SK-N-SH (cell line): ENCODE measurements at regions not wholly inside any gene's neighbourhood (a gene's known extent, or its start where the extent isn't known, plus 50 kb on each side); places are given as distances from the start of the nearest gene placed in this dataset.

Source experiments
- CTCF ChIA-PET: fragments of 300-600, 350-600 bp; formaldehyde crosslinking; extraction: SDS; loops from one replicate; lab custom pipeline; 2021; lab: Yijun Ruan, JAX
- POLR2A ChIA-PET: fragments of 350-600 bp; sonication (Branson Sonifier 250); formaldehyde crosslinking; extraction: SDS; loops from one replicate; lab custom pipeline; 2020; ENCODE audit warnings: antibody characterized with exemption, inconsistent platforms; lab: Yijun Ruan, JAX
- DNase-seq: peaks from one replicate; pipeline ENCODE4 v3.0.0; 2012
- H2AFZ ChIP-seq: fragments of 200-600 bp; sonication (generic); 2 replicates; pipeline ENCODE4 v1.8.1; 2016; ENCODE audit warnings: antibody characterized with exemption, mild to moderate bottlenecking, low read depth
- H3F3A ChIP-seq: fragments of 200-600 bp; sonication (generic); replicated peaks from 2 replicates; pipeline ENCODE3; 2016; ENCODE audit warnings: antibody characterized with exemption, mild to moderate bottlenecking; ENCODE audit not compliant: insufficient read depth
- H3K27ac ChIP-seq, 2 experiments: fragments of 200-500 bp in 1 of 2; fragments of 200-600 bp in 1 of 2; sonication (Bioruptor generic) in 1 of 2; sonication (generic), shearing (Covaris generic) in 1 of 2; 2 replicates each; pipeline versions ENCODE4 v1.5.1 to v1.6.1; 2014 to 2016; ENCODE audit warnings: low read depth in 2 of 2, inconsistent platforms in 1 of 2, low read length in 1 of 2, mild to moderate bottlenecking in 1 of 2, mixed read lengths in 1 of 2
- H3K27me3 ChIP-seq: fragments of 200-600 bp; sonication (generic), shearing (Covaris generic); 2 replicates; pipeline ENCODE4 v1.6.1; 2016; ENCODE audit warnings: mixed run types; ENCODE audit not compliant: insufficient read depth
- H3K36me3 ChIP-seq, 2 experiments: fragments of 200-500 bp in 1 of 2; fragments of 200-600 bp in 1 of 2; sonication (Bioruptor generic) in 1 of 2; sonication (generic) in 1 of 2; replicated peaks in 1 of 2; 2 replicates each; pipeline versions ENCODE3 to v1.5.1; 2014 to 2016; ENCODE audit warnings: low read length in 1 of 2, mild to moderate bottlenecking in 1 of 2; ENCODE audit not compliant: insufficient read depth in 2 of 2, control insufficient read depth in 1 of 2
- H3K4me1 ChIP-seq, 2 experiments: fragments of 200-500 bp in 1 of 2; fragments of 200-600 bp in 1 of 2; sonication (Bioruptor generic) in 1 of 2; sonication (generic), shearing (Covaris generic) in 1 of 2; 2 replicates each; pipeline versions ENCODE4 v1.5.1 to v1.6.1; 2014 to 2016; ENCODE audit warnings: low read depth in 1 of 2, low read length in 1 of 2, mixed run types in 1 of 2; ENCODE audit not compliant: insufficient read depth in 2 of 2, control insufficient read depth in 1 of 2
- H3K4me2 ChIP-seq: fragments of 200-600 bp; sonication (generic), shearing (Covaris generic); 2 replicates; pipeline ENCODE4 v1.6.1; 2017; ENCODE audit warnings: mixed run types
- H3K4me3 ChIP-seq, 2 experiments: fragments of 200-500 bp in 1 of 2; fragments of 200-600 bp in 1 of 2; sonication (Bioruptor generic) in 1 of 2; sonication (generic), shearing (Covaris generic) in 1 of 2; 2 replicates each; pipeline versions ENCODE4 v1.5.1 to v1.8.1; 2014 to 2016; ENCODE audit warnings: low read depth in 2 of 2, inconsistent platforms in 1 of 2, low read length in 1 of 2, mild to moderate bottlenecking in 1 of 2, mixed read lengths in 1 of 2, moderate library complexity in 1 of 2
- H3K79me2 ChIP-seq: fragments of 200-600 bp; sonication (generic); 2 replicates; pipeline ENCODE4 v1.8.1; 2017; ENCODE audit warnings: mild to moderate bottlenecking; ENCODE audit not compliant: insufficient read depth
- H3K9ac ChIP-seq: fragments of 200-600 bp; sonication (generic); 2 replicates; pipeline ENCODE4 v1.6.1; 2017; ENCODE audit warnings: mixed run types
- H3K9me2 ChIP-seq: fragments of 200-600 bp; sonication (generic); 2 replicates; pipeline ENCODE4 v1.6.1; 2017; ENCODE audit warnings: mixed run types
- H3K9me3 ChIP-seq: fragments of 200-600 bp; sonication (generic); 2 replicates; pipeline ENCODE4 v1.6.1; 2017; ENCODE audit warnings: mixed run types, mild to moderate bottlenecking, moderate library complexity
- H4K20me1 ChIP-seq: fragments of 200-600 bp; sonication (generic); 2 replicates; pipeline ENCODE4 v1.6.1; 2017; ENCODE audit warnings: mild to moderate bottlenecking, mixed run types; ENCODE audit not compliant: insufficient read depth
- ELF1 ChIP-seq: IDR thresholded peaks from 2 replicates; pipeline ENCODE4 v1.4.0; 2012
- FOSL2 ChIP-seq: IDR thresholded peaks from 2 replicates; pipeline ENCODE4 v1.4.0; 2012; ENCODE audit warnings: low read depth, mild to moderate bottlenecking, moderate library complexity, borderline replicate concordance
- FOXM1 ChIP-seq: IDR thresholded peaks from 2 replicates; pipeline ENCODE4 v1.4.0; 2012; ENCODE audit warnings: low read depth, mild to moderate bottlenecking
- GABPA ChIP-seq: IDR thresholded peaks from 2 replicates; pipeline ENCODE4 v1.4.0; 2012; ENCODE audit warnings: low read depth, mild to moderate bottlenecking
- GATA2 ChIP-seq: sonication (generic); formaldehyde crosslinking; IDR thresholded peaks from 2 replicates; pipeline ENCODE4 v1.5.0; 2020; ENCODE audit warnings: mild to moderate bottlenecking, missing genetic modification reagents
- JUND ChIP-seq: IDR thresholded peaks from 2 replicates; pipeline ENCODE4 v1.4.0; 2012
- MXI1 ChIP-seq: IDR thresholded peaks from 2 replicates; pipeline ENCODE4 v1.6.1; 2012; ENCODE audit warnings: mild to moderate bottlenecking, low read depth, low read length, improper control_type of control experiment
- RCOR1 ChIP-seq: fragments of 150-350 bp; IDR thresholded peaks from 2 replicates; pipeline ENCODE4 v1.6.1; 2017; ENCODE audit warnings: antibody characterized with exemption, low read length
- REST ChIP-seq: IDR thresholded peaks from 2 replicates; pipeline ENCODE4 v1.6.1; 2012; ENCODE audit warnings: mild to moderate bottlenecking, low read depth, low read length, moderate library complexity
- TAF1 ChIP-seq: IDR thresholded peaks from 2 replicates; pipeline ENCODE4 v1.6.1; 2012; ENCODE audit warnings: low read depth, mild to moderate bottlenecking, low read length, moderate library complexity, borderline replicate concordance
- TCF12 ChIP-seq: IDR thresholded peaks from 2 replicates; pipeline ENCODE4 v1.4.0; 2012
- TEAD4 ChIP-seq: IDR thresholded peaks from 2 replicates; pipeline ENCODE4 v1.4.0; 2012; ENCODE audit warnings: mild to moderate bottlenecking, borderline replicate concordance; ENCODE audit not compliant: insufficient read depth
- YY1 ChIP-seq: IDR thresholded peaks from 2 replicates; pipeline ENCODE4 v1.4.0; 2012; ENCODE audit warnings: low read depth, mild to moderate bottlenecking
- WGBS: methylation state at CpG from one replicate; pipeline ENCODE4 v1.1.6; 2017; ENCODE audit warnings: low lambda C conversion rate; 5-methylcytosine and 5-hydroxymethylcytosine counted together
- TF ChIP-seq, protein P1 (sequence below): IDR thresholded peaks from 2 replicates; pipeline ENCODE4 v1.4.0; 2012; ENCODE audit warnings: low read depth, borderline replicate concordance
- TF ChIP-seq, protein P2 (sequence below): IDR thresholded peaks from 2 replicates; pipeline ENCODE4 v1.4.0; 2012; ENCODE audit warnings: low read depth

GRCh38 chr13:63163903-63164302 lies 1748.3 kb upstream of the PCDH20 start:
- Histone ChIP-seq H3K4me1 (no peaks in the 10 kb centered on the region; a peak in 1 of 4 replicates), H3K4me3 (no peak overlapping the region), H3K27ac (no peak overlapping the region), H3K4me2 (no peak overlapping the region), H2AFZ (no peak overlapping the region), H3K79me2 (no peaks in the 10 kb centered on the region), H3K36me3 (no peaks in the 10 kb centered on the region), H3K9ac (no peak overlapping the region), H4K20me1 (no peaks in the 10 kb centered on the region), H3K27me3 (no peaks in the 10 kb centered on the region), H3K9me3 (no peaks in the 10 kb centered on the region), H3K9me2 (no peaks in the 10 kb centered on the region; the same call in 1 of the 2 replicates), H3F3A (no peaks in the 10 kb centered on the region)
- POLR2A ChIA-PET = no interaction called here
- TF ChIP-seq FOXM1 (no peak), TCF12 (no peak), YY1 (no peak), FOSL2 (no peak)
- TF ChIP-seq, all 33 proteins: peak for 0
- DNase-seq = no peak
- WGBS = 98% methylated on average over 2 of the region's 2 CpGs
- CTCF ChIA-PET = no interaction called here

- H3K9me2 ChIP-seq = no peaks in the 10 kb centered on the region; the same call in 1 of the 2 replicates
Observed at GRCh38 chr13:63161219-63161618, 1745.6 kb upstream of the PCDH20 start.

More at GRCh38 chr13:63161219-63161618, 1745.6 kb upstream of the PCDH20 start:
- H4K20me1 ChIP-seq = no peaks in the 10 kb centered on the region
- H3K4me3 ChIP-seq = no peak overlapping the region
- H3K4me1 ChIP-seq = no peaks in the 10 kb centered on the region; a peak in 1 of 4 replicates
- CTCF ChIA-PET = no interaction called here
- DNase-seq = no peak
- no peak overlapping the region for H3K9ac ChIP-seq
- 68% methylated on average over 1 of the region's 1 CpG for WGBS
- H3K79me2 ChIP-seq = no peaks in the 10 kb centered on the region
- H3K27me3 ChIP-seq = no peaks in the 10 kb centered on the region
- POLR2A ChIA-PET = no interaction called here
- peak overlapping the region; percentile 43; the same call in 1 of the 2 replicates for H3K4me2 ChIP-seq
- H3K9me3 ChIP-seq = no peaks in the 10 kb centered on the region
- no peaks in the 10 kb centered on the region for H3K36me3 ChIP-seq
- H2AFZ ChIP-seq = peak overlapping the region; percentile 32; the same call in 1 of the 2 replicates
- H3K27ac ChIP-seq = peak overlapping the region in 1 of 2 experiments; percentile 1; a peak in 1 of 4 replicates
- TF ChIP-seq, protein P1, sequence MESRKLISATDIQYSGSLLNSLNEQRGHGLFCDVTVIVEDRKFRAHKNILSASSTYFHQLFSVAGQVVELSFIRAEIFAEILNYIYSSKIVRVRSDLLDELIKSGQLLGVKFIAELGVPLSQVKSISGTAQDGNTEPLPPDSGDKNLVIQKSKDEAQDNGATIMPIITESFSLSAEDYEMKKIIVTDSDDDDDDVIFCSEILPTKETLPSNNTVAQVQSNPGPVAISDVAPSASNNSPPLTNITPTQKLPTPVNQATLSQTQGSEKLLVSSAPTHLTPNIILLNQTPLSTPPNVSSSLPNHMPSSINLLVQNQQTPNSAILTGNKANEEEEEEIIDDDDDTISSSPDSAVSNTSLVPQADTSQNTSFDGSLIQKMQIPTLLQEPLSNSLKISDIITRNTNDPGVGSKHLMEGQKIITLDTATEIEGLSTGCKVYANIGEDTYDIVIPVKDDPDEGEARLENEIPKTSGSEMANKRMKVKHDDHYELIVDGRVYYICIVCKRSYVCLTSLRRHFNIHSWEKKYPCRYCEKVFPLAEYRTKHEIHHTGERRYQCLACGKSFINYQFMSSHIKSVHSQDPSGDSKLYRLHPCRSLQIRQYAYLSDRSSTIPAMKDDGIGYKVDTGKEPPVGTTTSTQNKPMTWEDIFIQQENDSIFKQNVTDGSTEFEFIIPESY = no peak
- TF ChIP-seq MXI1 = no peak
- TF ChIP-seq TEAD4 = no peak
- no peak for TF ChIP-seq GATA2 (CRISPR knock-in tag)
- no peak for TF ChIP-seq REST
- TF ChIP-seq, protein P2, sequence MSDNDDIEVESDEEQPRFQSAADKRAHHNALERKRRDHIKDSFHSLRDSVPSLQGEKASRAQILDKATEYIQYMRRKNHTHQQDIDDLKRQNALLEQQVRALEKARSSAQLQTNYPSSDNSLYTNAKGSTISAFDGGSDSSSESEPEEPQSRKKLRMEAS = no peak
- TF ChIP-seq JUND = no peak
- no peak for TF ChIP-seq TAF1
- TF ChIP-seq GABPA = no peak
- no peak for TF ChIP-seq RCOR1
- TF ChIP-seq ELF1 = no peak
- no peaks in the 10 kb centered on the region for H3F3A ChIP-seq
